Progenitor cell of endocrine pancreas (in vitro differentiated cells): ENCODE measurements at regions not wholly inside any gene's neighbourhood (a gene's known extent, or its start where the extent isn't known, plus 50 kb on each side); places are given as distances from the start of the nearest gene placed in this dataset.
A peak's percentile ranks its signal among the peaks of the same experiment; 100 is the strongest.

ENCODE experiments used
- DNase-seq: peaks from one replicate; pipeline ENCODE4 v3.0.0; 2021; ENCODE audit warnings: low spot score; ENCODE audit not compliant: unreplicated experiment
- H3K27ac Mint-ChIP-seq: 2 replicates; pipeline ENCODE4 v1.8.0; 2021; ENCODE audit warnings: mild to moderate bottlenecking, moderate library complexity, mixed read lengths
- H3K27me3 Mint-ChIP-seq: 2 replicates; pipeline ENCODE4 v1.8.0; 2021; ENCODE audit warnings: mixed read lengths
- H3K36me3 Mint-ChIP-seq: 2 replicates; pipeline ENCODE4 v1.8.0; 2022; ENCODE audit warnings: mixed read lengths; ENCODE audit not compliant: insufficient read depth
- H3K4me1 Mint-ChIP-seq: 2 replicates; pipeline ENCODE4 v1.8.0; 2021; ENCODE audit warnings: low read depth, mixed read lengths
- H3K4me3 Mint-ChIP-seq: 2 replicates; pipeline ENCODE4 v1.8.0; 2021; ENCODE audit warnings: low read depth, mild to moderate bottlenecking, moderate library complexity, mixed read lengths
- H3K9me3 Mint-ChIP-seq: 2 replicates; pipeline ENCODE4 v1.8.0; 2021; ENCODE audit warnings: low read depth, mixed read lengths
- CTCF ChIP-seq: fragments of 200-600 bp; sonication (generic); IDR thresholded peaks from one replicate; pipeline ENCODE4 v1.5.0; 2021; ENCODE audit warnings: antibody characterized with exemption, mild to moderate bottlenecking; ENCODE audit not compliant: unreplicated experiment

- H3K4me3 Mint-ChIP-seq = no peak overlapping the region
- peaks cover 4% of the 10 kb centered on the region for H3K4me1 Mint-ChIP-seq
- H3K27me3 Mint-ChIP-seq = no peaks in the 10 kb centered on the region
Measured at GRCh38 chr21:15654171-15654570, 75.6 kb upstream of the USP25 start.

DNA sequence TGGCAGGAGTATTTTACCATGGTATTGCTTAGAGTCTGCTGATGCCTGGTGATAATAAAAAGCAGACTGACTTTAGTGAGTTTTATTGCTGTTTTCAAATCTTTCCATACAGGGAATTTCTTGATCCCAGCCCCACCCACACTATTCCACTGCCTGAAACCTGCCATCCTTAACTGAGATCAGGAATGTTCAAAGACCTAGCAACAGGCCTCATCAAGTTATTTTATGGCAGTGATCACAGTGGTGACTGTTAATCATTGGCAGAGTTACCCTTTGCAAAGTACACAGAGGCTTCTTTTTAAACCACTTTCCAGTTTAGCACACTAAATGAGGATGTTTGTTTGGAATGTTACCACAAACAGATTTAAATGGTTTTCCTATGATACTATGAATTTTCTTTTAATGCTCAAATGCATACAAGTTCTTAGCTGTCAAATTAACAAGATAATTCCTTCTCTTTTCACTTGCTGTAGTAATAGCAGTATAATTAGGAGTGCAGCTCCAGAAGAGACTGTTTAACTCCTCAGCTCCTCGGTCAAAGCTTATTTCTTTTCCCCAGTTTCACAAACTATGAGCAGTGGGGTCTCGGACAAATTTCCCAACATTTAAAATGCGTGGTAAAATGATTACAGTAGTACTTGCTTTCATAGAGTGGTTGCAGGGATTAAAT is 69.9 kb upstream of the USP25 start:
- Mint-ChIP-seq H3K4me1 (peaks cover 32% of the 10 kb centered on the region), H3K27ac (peak overlapping the region; percentile 93), H3K4me3 (peak overlapping the region; percentile 47), H3K36me3 (no peaks in the 10 kb centered on the region), H3K27me3 (no peaks in the 10 kb centered on the region), H3K9me3 (no peaks in the 10 kb centered on the region)
- no peak for DNase-seq
- TF ChIP-seq CTCF = no peak

More at GRCh38 chr21:15654171-15654570, 75.6 kb upstream of the USP25 start:
- H3K27ac Mint-ChIP-seq = no peak overlapping the region
- DNase-seq = no peak
- no peaks in the 10 kb centered on the region for H3K36me3 Mint-ChIP-seq
- peaks cover 6% of the 10 kb centered on the region for H3K9me3 Mint-ChIP-seq
- no peak for TF ChIP-seq CTCF

- no peaks in the 10 kb centered on the region for H3K9me3 Mint-ChIP-seq
- peak overlapping the region; percentile 47 for H3K4me3 Mint-ChIP-seq
- H3K27me3 Mint-ChIP-seq = no peaks in the 10 kb centered on the region
- no peaks in the 10 kb centered on the region for H3K36me3 Mint-ChIP-seq
- no peak for TF ChIP-seq CTCF
- peaks cover 32% of the 10 kb centered on the region for H3K4me1 Mint-ChIP-seq
- peak overlapping the region; percentile 93 for H3K27ac Mint-ChIP-seq
- DNase-seq = no peak
Measured at GRCh38 chr21:15660423-15660804, 69.4 kb upstream of the USP25 start.

GRCh38 chr21:15667010-15667409 is 62.8 kb upstream of the USP25 start:
- Mint-ChIP-seq H3K27ac (no peak overlapping the region), H3K36me3 (no peaks in the 10 kb centered on the region), H3K4me1 (peaks cover 10% of the 10 kb centered on the region), H3K27me3 (no peaks in the 10 kb centered on the region), H3K4me3 (no peak overlapping the region), H3K9me3 (no peaks in the 10 kb centered on the region)
- no peak for TF ChIP-seq CTCF
- no peak for DNase-seq

DNA sequence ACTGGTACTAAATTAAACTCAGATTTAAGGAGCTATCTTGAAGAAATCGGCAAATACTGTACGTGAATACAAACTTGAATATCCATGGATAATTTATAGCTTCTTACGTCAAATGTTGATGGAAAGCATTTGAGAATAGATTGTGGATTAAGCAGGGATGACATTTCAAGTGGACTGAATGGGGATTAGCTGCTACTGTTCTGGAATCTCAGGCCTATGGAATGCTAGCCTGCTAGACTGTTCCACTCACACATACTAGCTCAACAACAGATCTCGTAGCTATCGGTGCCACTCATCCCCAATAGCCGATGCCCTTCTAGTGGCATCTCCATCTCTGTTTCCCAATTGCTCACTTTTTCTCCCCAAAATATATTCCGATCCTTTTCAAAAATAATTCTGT is 62.0 kb upstream of the USP25 start:
- no peak for TF ChIP-seq CTCF
- H3K4me3 Mint-ChIP-seq = no peak overlapping the region
- DNase-seq = no peak
- H3K27ac Mint-ChIP-seq = no peak overlapping the region
- no peaks in the 10 kb centered on the region for H3K27me3 Mint-ChIP-seq
- peaks cover 11% of the 10 kb centered on the region for H3K4me1 Mint-ChIP-seq
- no peaks in the 10 kb centered on the region for H3K9me3 Mint-ChIP-seq
- no peaks in the 10 kb centered on the region for H3K36me3 Mint-ChIP-seq
